ENCODE measurements at regions not wholly inside any gene's neighbourhood (a gene's known extent, or its start where the extent isn't known, plus 50 kb on each side); places are given as distances from the start of the nearest gene placed in this dataset.
"Not testable (repeated sequence)": the region's sequence is repeated elsewhere in the genome, so short reads cannot be mapped to it uniquely, and the experiment has no call there.

GRCh38 chr9:36521148-36521547 is 51.5 kb upstream of the MELK start:
- TF ChIP-seq CTCF (IDR thresholded peaks at IDR 0.05; ENCODE audit: low read depth, low read length, missing control alignments): no peak
- no peak overlapping the region for H3K4me3 ChIP-seq (ENCODE audit: low read depth, low read length)
- DNase-seq (ENCODE audit: low read depth): no peak

- TF ChIP-seq CTCF (IDR thresholded peaks at IDR 0.05; ENCODE audit: low read depth, low read length, missing control alignments): no peak
- no peak overlapping the region for H3K4me3 ChIP-seq (ENCODE audit: low read depth, low read length)
- no peak for DNase-seq (ENCODE audit: low read depth)
Measured at GRCh38 chr9:36517131-36517530, 55.6 kb upstream of the MELK start.

- no peak for DNase-seq (ENCODE audit: low read depth)
- TF ChIP-seq CTCF (IDR thresholded peaks at IDR 0.05; ENCODE audit: low read depth, low read length, missing control alignments): no peak
- no peak overlapping the region for H3K4me3 ChIP-seq (ENCODE audit: low read depth, low read length)
Measured at GRCh38 chr9:36504156-36504555, 68.5 kb upstream of the MELK start.

- no peak overlapping the region for H3K4me3 ChIP-seq (ENCODE audit: low read depth, low read length)
- no peak for TF ChIP-seq CTCF (IDR thresholded peaks at IDR 0.05; ENCODE audit: low read depth, low read length, missing control alignments)
- no peak for DNase-seq (ENCODE audit: low read depth)
Measured at GRCh38 chr9:36503172-36504088, 69.3 kb upstream of the MELK start.

GRCh38 chr9:36501727-36502126 is 71.0 kb upstream of the MELK start:
- no peak for DNase-seq (ENCODE audit: low read depth)
- H3K4me3 ChIP-seq (ENCODE audit: low read depth, low read length): no peak overlapping the region
- no peak for TF ChIP-seq CTCF (IDR thresholded peaks at IDR 0.05; ENCODE audit: low read depth, low read length, missing control alignments)

GRCh38 chr9:36500931-36501330 is 71.8 kb upstream of the MELK start:
- not testable (repeated sequence) for H3K4me3 ChIP-seq (ENCODE audit: low read depth, low read length); DNase-seq (ENCODE audit: low read depth)

GRCh38 chr9:36499174-36499890 is 73.4 kb upstream of the MELK start:
- DNase-seq (ENCODE audit: low read depth): no peak

GRCh38 chr9:36493564-36493963 is 79.1 kb upstream of the MELK start:
- not testable (repeated sequence) for H3K4me3 ChIP-seq (ENCODE audit: low read depth, low read length); DNase-seq (ENCODE audit: low read depth)

More at GRCh38 chr9:36499174-36499890, 73.4 kb upstream of the MELK start:
- no peak for TF ChIP-seq CTCF (IDR thresholded peaks at IDR 0.05; ENCODE audit: low read depth, low read length, missing control alignments)
- H3K4me3 ChIP-seq (ENCODE audit: low read depth, low read length): no peak overlapping the region
